Astrocyte (in vitro differentiated cells and primary cell): ENCODE measurements at regions not wholly inside any gene's neighbourhood (a gene's known extent, or its start where the extent isn't known, plus 50 kb on each side); places are given as distances from the start of the nearest gene placed in this dataset.
A peak's percentile ranks its signal among the peaks of the same experiment; 100 is the strongest.

Experiments used
- DNase-seq: peaks from one replicate; pipeline ENCODE4 v3.0.0-alpha.2; 2010; ENCODE audit warnings: low read depth
- FAIRE-seq: peaks from 2 replicates; lab custom pipeline; 2011; peaks lifted over from hg19 to GRCh38; lab: Jason Lieb, UNC
- H2AFZ ChIP-seq: 2 replicates; pipeline ENCODE4 v1.6.0; 2012; ENCODE audit warnings: low read depth, low read length, inconsistent platforms
- H3K27ac ChIP-seq: 2 replicates; pipeline ENCODE4 v1.5.1; 2011; ENCODE audit warnings: low read depth, low read length, inconsistent platforms
- H3K27me3 ChIP-seq: 2 replicates; pipeline ENCODE4 v1.6.0; 2011; ENCODE audit warnings: low read length, inconsistent platforms; ENCODE audit not compliant: insufficient read depth
- H3K36me3 ChIP-seq: 2 replicates; pipeline ENCODE4 v1.5.1; 2011; ENCODE audit warnings: low read length, inconsistent platforms; ENCODE audit not compliant: insufficient read depth
- H3K4me1 ChIP-seq: 2 replicates; pipeline ENCODE4 v1.5.1; 2011; ENCODE audit warnings: low read length, inconsistent platforms; ENCODE audit not compliant: insufficient read depth
- H3K4me2 ChIP-seq: 2 replicates; pipeline ENCODE4 v1.6.0; 2012; ENCODE audit warnings: low read length, inconsistent platforms
- H3K4me3 ChIP-seq: 2 replicates; pipeline ENCODE4 v1.5.1; 2011; ENCODE audit warnings: low read depth, mild to moderate bottlenecking, low read length, inconsistent platforms; ENCODE audit not compliant: insufficient read depth
- H3K79me2 ChIP-seq: 2 replicates; pipeline ENCODE4 v1.6.0; 2012; ENCODE audit warnings: mild to moderate bottlenecking, low read length, inconsistent platforms; ENCODE audit not compliant: insufficient read depth
- H3K9ac ChIP-seq: 2 replicates; pipeline ENCODE4 v1.6.0; 2012; ENCODE audit warnings: mild to moderate bottlenecking, low read length, inconsistent platforms
- H3K9me3 ChIP-seq: 2 replicates; pipeline ENCODE4 v1.5.1; 2012; ENCODE audit warnings: low read depth, mild to moderate bottlenecking, low read length, inconsistent platforms; ENCODE audit not compliant: insufficient read depth
- H4K20me1 ChIP-seq: 2 replicates; pipeline ENCODE4 v1.6.0; 2012; ENCODE audit warnings: low read length, inconsistent platforms; ENCODE audit not compliant: insufficient read depth
- H3K27ac Mint-ChIP-seq: one replicate; pipeline ENCODE4 v1.8.0; 2021; ENCODE audit warnings: mild to moderate bottlenecking, mixed read lengths; ENCODE audit not compliant: unreplicated experiment
- H3K27me3 Mint-ChIP-seq: one replicate; pipeline ENCODE4 v1.8.0; 2021; ENCODE audit warnings: low read depth, mixed read lengths; ENCODE audit not compliant: unreplicated experiment
- H3K36me3 Mint-ChIP-seq: one replicate; pipeline ENCODE4 v1.8.0; 2021; ENCODE audit warnings: low read depth, mixed read lengths; ENCODE audit not compliant: unreplicated experiment
- H3K4me1 Mint-ChIP-seq: one replicate; pipeline ENCODE4 v1.8.0; 2021; ENCODE audit warnings: low read depth, mixed read lengths; ENCODE audit not compliant: unreplicated experiment
- H3K4me3 Mint-ChIP-seq: one replicate; pipeline ENCODE4 v1.8.0; 2021; ENCODE audit warnings: mild to moderate bottlenecking, moderate library complexity, mixed read lengths; ENCODE audit not compliant: unreplicated experiment
- H3K9me3 Mint-ChIP-seq: one replicate; pipeline ENCODE4 v1.8.0; 2021; ENCODE audit warnings: mild to moderate bottlenecking, mixed read lengths; ENCODE audit not compliant: unreplicated experiment
- CTCF ChIP-seq: IDR thresholded peaks from 2 replicates; pipeline ENCODE4 v1.5.1; 2011; ENCODE audit warnings: low read depth, mild to moderate bottlenecking, inconsistent platforms, low read length, moderate library complexity; ENCODE audit not compliant: insufficient read depth
- EZH2 ChIP-seq: IDR thresholded peaks from 2 replicates; pipeline ENCODE4 v1.6.1; 2012; ENCODE audit warnings: mild to moderate bottlenecking, low read length, inconsistent platforms; ENCODE audit not compliant: insufficient read depth

- Mint-ChIP-seq H3K4me1 (peaks cover 18% of the 10 kb centered on the region), H3K27ac (no peak overlapping the region), H3K36me3 (no peaks in the 10 kb centered on the region), H3K27me3 (peaks cover 13% of the 10 kb centered on the region), H3K4me3 (no peak overlapping the region), H3K9me3 (peaks cover 2% of the 10 kb centered on the region)
- Histone ChIP-seq H3K4me2 (peak overlapping the region; percentile 78), H3K4me3 (peak overlapping the region; percentile 4), H3K36me3 (no peaks in the 10 kb centered on the region), H2AFZ (peak overlapping the region; percentile 65), H3K4me1 (peaks cover 24% of the 10 kb centered on the region), H3K9ac (peak overlapping the region; percentile 19), H3K79me2 (no peaks in the 10 kb centered on the region), H3K27ac (no peak overlapping the region), H3K27me3 (no peaks in the 10 kb centered on the region), H3K9me3 (no peaks in the 10 kb centered on the region), H4K20me1 (no peaks in the 10 kb centered on the region)
- peak; percentile 29 for FAIRE-seq
- peak; percentile 74 for DNase-seq
- TF ChIP-seq CTCF = no peak
- TF ChIP-seq EZH2 = no peak
These were observed 95.9 kb upstream of the MBOAT2 start for GRCh38 chr2:9099341-9099751.

- Histone ChIP-seq H3K4me2 (no peak overlapping the region), H3K9me3 (no peaks in the 10 kb centered on the region), H4K20me1 (no peaks in the 10 kb centered on the region), H3K4me3 (no peak overlapping the region), H3K27ac (no peak overlapping the region), H2AFZ (no peak overlapping the region), H3K4me1 (peaks cover 24% of the 10 kb centered on the region), H3K79me2 (no peaks in the 10 kb centered on the region), H3K36me3 (no peaks in the 10 kb centered on the region), H3K27me3 (no peaks in the 10 kb centered on the region), H3K9ac (no peak overlapping the region)
- TF ChIP-seq CTCF = no peak
- TF ChIP-seq EZH2 = no peak
- FAIRE-seq (no peak), DNase-seq (no peak)
- H3K27ac Mint-ChIP-seq = no peak overlapping the region
- no peak overlapping the region for H3K4me3 Mint-ChIP-seq
- H3K27me3 Mint-ChIP-seq = peaks cover 18% of the 10 kb centered on the region
- no peaks in the 10 kb centered on the region for H3K36me3 Mint-ChIP-seq
- peaks cover 2% of the 10 kb centered on the region for H3K9me3 Mint-ChIP-seq
- peaks cover 14% of the 10 kb centered on the region for H3K4me1 Mint-ChIP-seq
These were observed 94.4 kb upstream of the MBOAT2 start for GRCh38 chr2:9097892-9098291.

GRCh38 chr2:9097239-9097638 lies 93.8 kb upstream of the MBOAT2 start:
- H3K4me2 ChIP-seq = no peak overlapping the region
- H3K9ac ChIP-seq = no peak overlapping the region
- no peaks in the 10 kb centered on the region for H4K20me1 ChIP-seq
- no peak overlapping the region for H3K27ac Mint-ChIP-seq
- peaks cover 11% of the 10 kb centered on the region for H3K4me1 Mint-ChIP-seq
- H3K4me3 Mint-ChIP-seq = no peak overlapping the region
- H2AFZ ChIP-seq = no peak overlapping the region
- TF ChIP-seq EZH2 (no peak), CTCF (no peak)
- no peaks in the 10 kb centered on the region for H3K36me3 ChIP-seq
- DNase-seq (no peak), FAIRE-seq (no peak)
- H3K4me3 ChIP-seq = no peak overlapping the region
- H3K27ac ChIP-seq = no peak overlapping the region
- H3K27me3 Mint-ChIP-seq = peaks cover 19% of the 10 kb centered on the region
- no peaks in the 10 kb centered on the region for H3K36me3 Mint-ChIP-seq
- peaks cover 22% of the 10 kb centered on the region for H3K4me1 ChIP-seq
- no peaks in the 10 kb centered on the region for H3K79me2 ChIP-seq
- peaks cover 2% of the 10 kb centered on the region for H3K9me3 Mint-ChIP-seq
- no peaks in the 10 kb centered on the region for H3K27me3 ChIP-seq
- no peaks in the 10 kb centered on the region for H3K9me3 ChIP-seq
